GM23338 (cell line): ENCODE measurements at regions not wholly inside any gene's neighbourhood (a gene's known extent, or its start where the extent isn't known, plus 50 kb on each side); places are given as distances from the start of the nearest gene placed in this dataset.
"Not testable (repeated sequence)": the region's sequence is repeated elsewhere in the genome, so short reads cannot be mapped to it uniquely, and the experiment has no call there.

ENCODE experiments used
- ATAC-seq: fragments of 200-7000 bp; cut with Tn5 transposase; 3 replicates; pipeline ENCODE4 v1.9.1; 2020
- DNase-seq: peaks from one replicate; pipeline ENCODE4 v3.0.0-alpha.2; 2015; ENCODE audit warnings: low spot score
- H2AFZ ChIP-seq: fragments of 200-600 bp; sonication (generic); 2 replicates; pipeline ENCODE4 v1.8.0; 2016; ENCODE audit warnings: antibody characterized with exemption, mild to moderate bottlenecking, moderate library complexity
- H3F3A ChIP-seq: fragments of 200-600 bp; sonication (generic); replicated peaks from 2 replicates; pipeline ENCODE4 v1.8.0; 2017; ENCODE audit warnings: antibody characterized with exemption, mixed run types, low read depth
- H3K27ac ChIP-seq: fragments of 200-600 bp; sonication (generic); 2 replicates; pipeline ENCODE4 v1.6.1; 2016; ENCODE audit warnings: low read depth
- H3K27me3 ChIP-seq: fragments of 200-600 bp; sonication (generic); 2 replicates; pipeline ENCODE4 v1.8.0; 2016; ENCODE audit warnings: mild to moderate bottlenecking, mixed run types, moderate library complexity; ENCODE audit not compliant: insufficient read depth
- H3K36me3 ChIP-seq: fragments of 200-600 bp; sonication (generic); 2 replicates; pipeline ENCODE4 v1.8.0; 2016; ENCODE audit warnings: mild to moderate bottlenecking; ENCODE audit not compliant: insufficient read depth
- H3K4me1 ChIP-seq: fragments of 200-600 bp; sonication (generic); 2 replicates; pipeline ENCODE4 v1.8.0; 2016; ENCODE audit warnings: mild to moderate bottlenecking, moderate library complexity; ENCODE audit not compliant: insufficient read depth
- H3K4me2 ChIP-seq: fragments of 200-600 bp; sonication (generic); 2 replicates; pipeline ENCODE4 v1.7.1; 2017; ENCODE audit warnings: mixed run types
- H3K4me3 ChIP-seq: fragments of 200-600 bp; sonication (generic); 2 replicates; pipeline ENCODE4 v1.6.1; 2016; ENCODE audit warnings: mixed run types
- H3K79me2 ChIP-seq: fragments of 200-600 bp; sonication (generic); replicated peaks from 2 replicates; pipeline ENCODE4 v1.8.0; 2017; ENCODE audit warnings: mild to moderate bottlenecking; ENCODE audit not compliant: insufficient read depth
- H3K9me2 ChIP-seq: fragments of 200-600 bp; sonication (generic); 2 replicates; pipeline ENCODE4 v1.8.0; 2017; ENCODE audit not compliant: insufficient read depth
- H4K20me1 ChIP-seq: fragments of 200-600 bp; sonication (generic); replicated peaks from 2 replicates; pipeline ENCODE4 v1.8.0; 2017; ENCODE audit warnings: mild to moderate bottlenecking; ENCODE audit not compliant: insufficient read depth
- H3K27ac Mint-ChIP-seq: 2 replicates; pipeline ENCODE4 v1.8.0; 2020; ENCODE audit warnings: inconsistent platforms, mild to moderate bottlenecking, moderate library complexity, mixed read lengths
- H3K27me3 Mint-ChIP-seq: 3 replicates; pipeline ENCODE4 v1.8.0; 2022; ENCODE audit warnings: low read depth, mild to moderate bottlenecking, moderate library complexity, mixed read lengths, inconsistent platforms; ENCODE audit not compliant: insufficient read depth, poor library complexity
- H3K36me3 Mint-ChIP-seq: 3 replicates; pipeline ENCODE4 v1.8.0; 2021; ENCODE audit warnings: low read depth, mild to moderate bottlenecking, inconsistent platforms, moderate library complexity, mixed read lengths
- H3K4me1 Mint-ChIP-seq: 3 replicates; pipeline ENCODE4 v1.8.0; 2020; ENCODE audit warnings: mild to moderate bottlenecking, inconsistent platforms, mixed read lengths
- H3K4me3 Mint-ChIP-seq: 3 replicates; pipeline ENCODE4 v1.8.0; 2021; ENCODE audit warnings: moderate library complexity, mild to moderate bottlenecking, inconsistent platforms, mixed read lengths
- H3K9me3 Mint-ChIP-seq: 3 replicates; pipeline ENCODE4 v1.8.0; 2020; ENCODE audit warnings: moderate library complexity, mild to moderate bottlenecking, inconsistent platforms, mixed read lengths
- EZH2 ChIP-seq: fragments of 200-600 bp; sonication (generic); IDR thresholded peaks from one replicate; pipeline ENCODE4 v1.8.0; 2017; ENCODE audit warnings: antibody characterized with exemption, mild to moderate bottlenecking, low read depth; ENCODE audit not compliant: unreplicated experiment
- EZH2phosphoT487 ChIP-seq: fragments of 200-600 bp; sonication (generic); IDR thresholded peaks from one replicate; pipeline ENCODE4 v1.8.1; 2018; ENCODE audit warnings: antibody characterized with exemption; ENCODE audit not compliant: unreplicated experiment
- JUNB ChIP-seq: IDR thresholded peaks from one replicate; pipeline ENCODE4 v1.6.1; 2016; ENCODE audit warnings: antibody characterized with exemption; ENCODE audit not compliant: unreplicated experiment
- NANOG ChIP-seq: IDR thresholded peaks from 2 replicates; pipeline ENCODE4 v1.6.1; 2016; ENCODE audit warnings: antibody characterized with exemption, borderline replicate concordance
- STAT1 ChIP-seq: IDR thresholded peaks from one replicate; pipeline ENCODE4 v1.6.1; 2016; ENCODE audit warnings: antibody characterized with exemption; ENCODE audit not compliant: unreplicated experiment
- ZNF114 ChIP-seq: fragments of 250-450 bp; sonication (Bioruptor Pico); IDR thresholded peaks from 2 replicates; pipeline ENCODE4 v1.5.0; 2020; ENCODE audit warnings: mild to moderate bottlenecking, moderate library complexity
- ZNF462 ChIP-seq: fragments of 250-450 bp; sonication (Bioruptor Pico); IDR thresholded peaks from 2 replicates; pipeline ENCODE4 v1.5.0; 2020; ENCODE audit warnings: mild to moderate bottlenecking, moderate library complexity

- no peak overlapping the region for H3K4me3 Mint-ChIP-seq
- Histone ChIP-seq H3K4me3 (no peak overlapping the region), H3K9me2 (no peaks in the 10 kb centered on the region), H3K4me1 (no peaks in the 10 kb centered on the region), H3F3A (no peaks in the 10 kb centered on the region), H3K4me2 (no peak overlapping the region), H3K27me3 (no peaks in the 10 kb centered on the region), H3K36me3 (no peaks in the 10 kb centered on the region), H3K79me2 (no peaks in the 10 kb centered on the region), H2AFZ (no peak overlapping the region), H4K20me1 (no peaks in the 10 kb centered on the region), H3K27ac (no peak overlapping the region)
- H3K4me1 Mint-ChIP-seq = no peaks in the 10 kb centered on the region
- H3K27me3 Mint-ChIP-seq = no peaks in the 10 kb centered on the region
- no peak overlapping the region for H3K27ac Mint-ChIP-seq
- TF ChIP-seq NANOG (no peak), STAT1 (no peak), EZH2phosphoT487 (no peak), JUNB (no peak), ZNF114 (CRISPR knock-in tag) (no peak), ZNF462 (CRISPR knock-in tag) (no peak), EZH2 (no peak)
- DNase-seq = no peak
- no peaks in the 10 kb centered on the region for H3K9me3 Mint-ChIP-seq
- no peak for ATAC-seq
- H3K36me3 Mint-ChIP-seq = no peaks in the 10 kb centered on the region
Measured at GRCh38 chr15:53122818-53123217, 332.7 kb upstream of the ONECUT1 start.

GRCh38 chr15:53116915-53117314 is 326.8 kb upstream of the ONECUT1 start:
- not testable (repeated sequence) for H3K36me3 Mint-ChIP-seq, DNase-seq, H4K20me1 ChIP-seq, H2AFZ ChIP-seq, H3K4me1 ChIP-seq, H3K4me2 ChIP-seq, H3F3A ChIP-seq, H3K4me3 Mint-ChIP-seq, H3K27me3 ChIP-seq, H3K9me3 Mint-ChIP-seq, H3K27ac ChIP-seq, ATAC-seq, H3K79me2 ChIP-seq, H3K4me1 Mint-ChIP-seq, H3K4me3 ChIP-seq, H3K27me3 Mint-ChIP-seq, H3K9me2 ChIP-seq, H3K36me3 ChIP-seq, H3K27ac Mint-ChIP-seq
